ENCODE measurements at regions not wholly inside any gene's neighbourhood (a gene's known extent, or its start where the extent isn't known, plus 50 kb on each side); places are given as distances from the start of the nearest gene placed in this dataset.

DNA sequence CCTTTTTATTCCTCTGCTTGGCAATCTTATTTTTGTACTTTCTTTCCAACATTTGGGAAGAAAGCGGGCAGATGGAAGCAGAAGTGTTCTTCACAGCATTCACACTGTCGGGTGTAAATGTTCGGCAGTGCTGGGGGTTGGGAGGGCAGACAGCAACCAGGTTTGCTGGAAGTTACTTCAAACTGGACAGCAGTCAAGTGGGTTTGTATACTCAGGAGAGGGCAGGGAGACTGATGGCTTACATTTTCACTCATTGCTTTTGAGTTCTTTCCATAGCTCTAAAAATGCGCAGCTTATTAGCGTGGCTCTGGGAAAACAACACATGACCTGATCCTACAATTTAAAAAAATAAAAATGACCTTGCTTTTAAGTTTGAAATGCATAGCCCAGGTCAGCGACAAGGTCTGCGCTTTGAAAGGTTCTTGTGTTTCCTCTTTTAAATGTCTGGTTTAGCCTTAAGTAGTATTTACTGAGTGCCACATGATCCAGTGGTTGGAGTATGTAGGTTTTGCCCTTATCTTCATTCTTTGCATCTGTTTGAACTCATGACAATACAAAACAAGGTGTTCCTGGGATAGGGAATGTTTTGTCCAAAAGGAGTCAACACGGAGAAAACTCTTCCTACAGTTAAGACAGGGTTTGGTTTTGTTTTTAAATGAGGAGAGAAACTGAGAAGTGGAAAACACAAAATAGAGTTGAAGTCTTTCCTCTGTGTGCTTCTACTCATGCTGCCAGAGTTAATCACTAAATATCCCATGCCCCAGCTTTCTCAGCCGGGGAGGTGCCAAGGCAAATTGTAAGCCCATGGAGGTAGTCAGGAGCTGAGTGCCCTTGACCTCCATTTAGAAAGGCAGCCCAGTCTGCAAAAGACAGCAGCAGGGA lies 132.7 kb upstream of the DMRT1 start (continued):
- TF ChIP-seq, protein P1, sequence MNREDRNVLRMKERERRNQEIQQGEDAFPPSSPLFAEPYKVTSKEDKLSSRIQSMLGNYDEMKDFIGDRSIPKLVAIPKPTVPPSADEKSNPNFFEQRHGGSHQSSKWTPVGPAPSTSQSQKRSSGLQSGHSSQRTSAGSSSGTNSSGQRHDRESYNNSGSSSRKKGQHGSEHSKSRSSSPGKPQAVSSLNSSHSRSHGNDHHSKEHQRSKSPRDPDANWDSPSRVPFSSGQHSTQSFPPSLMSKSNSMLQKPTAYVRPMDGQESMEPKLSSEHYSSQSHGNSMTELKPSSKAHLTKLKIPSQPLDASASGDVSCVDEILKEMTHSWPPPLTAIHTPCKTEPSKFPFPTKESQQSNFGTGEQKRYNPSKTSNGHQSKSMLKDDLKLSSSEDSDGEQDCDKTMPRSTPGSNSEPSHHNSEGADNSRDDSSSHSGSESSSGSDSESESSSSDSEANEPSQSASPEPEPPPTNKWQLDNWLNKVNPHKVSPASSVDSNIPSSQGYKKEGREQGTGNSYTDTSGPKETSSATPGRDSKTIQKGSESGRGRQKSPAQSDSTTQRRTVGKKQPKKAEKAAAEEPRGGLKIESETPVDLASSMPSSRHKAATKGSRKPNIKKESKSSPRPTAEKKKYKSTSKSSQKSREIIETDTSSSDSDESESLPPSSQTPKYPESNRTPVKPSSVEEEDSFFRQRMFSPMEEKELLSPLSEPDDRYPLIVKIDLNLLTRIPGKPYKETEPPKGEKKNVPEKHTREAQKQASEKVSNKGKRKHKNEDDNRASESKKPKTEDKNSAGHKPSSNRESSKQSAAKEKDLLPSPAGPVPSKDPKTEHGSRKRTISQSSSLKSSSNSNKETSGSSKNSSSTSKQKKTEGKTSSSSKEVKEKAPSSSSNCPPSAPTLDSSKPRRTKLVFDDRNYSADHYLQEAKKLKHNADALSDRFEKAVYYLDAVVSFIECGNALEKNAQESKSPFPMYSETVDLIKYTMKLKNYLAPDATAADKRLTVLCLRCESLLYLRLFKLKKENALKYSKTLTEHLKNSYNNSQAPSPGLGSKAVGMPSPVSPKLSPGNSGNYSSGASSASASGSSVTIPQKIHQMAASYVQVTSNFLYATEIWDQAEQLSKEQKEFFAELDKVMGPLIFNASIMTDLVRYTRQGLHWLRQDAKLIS (CRISPR knock-in tag; IDR thresholded peaks at IDR 0.05), result peak; percentile 72; the same call in 1 of the 2 replicates
- TF ChIP-seq, protein P2, sequence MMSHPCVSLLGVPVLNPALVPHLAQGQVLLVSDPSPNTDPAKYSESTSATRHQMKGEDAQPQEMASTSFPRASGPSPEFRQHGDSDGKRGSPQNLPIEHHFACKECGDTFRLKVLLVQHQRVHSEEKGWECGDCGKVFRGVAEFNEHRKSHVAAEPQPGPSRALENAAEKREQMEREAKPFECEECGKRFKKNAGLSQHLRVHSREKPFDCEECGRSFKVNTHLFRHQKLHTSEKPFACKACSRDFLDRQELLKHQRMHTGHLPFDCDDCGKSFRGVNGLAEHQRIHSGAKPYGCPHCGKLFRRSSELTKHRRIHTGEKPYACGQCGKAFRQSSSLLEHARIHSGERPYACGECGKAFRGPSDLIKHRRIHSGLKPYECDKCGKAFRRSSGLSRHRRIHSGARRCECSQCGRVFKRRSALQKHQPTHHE (CRISPR knock-in tag; IDR thresholded peaks at IDR 0.05; ENCODE audit: borderline replicate concordance), result no peak

DNA sequence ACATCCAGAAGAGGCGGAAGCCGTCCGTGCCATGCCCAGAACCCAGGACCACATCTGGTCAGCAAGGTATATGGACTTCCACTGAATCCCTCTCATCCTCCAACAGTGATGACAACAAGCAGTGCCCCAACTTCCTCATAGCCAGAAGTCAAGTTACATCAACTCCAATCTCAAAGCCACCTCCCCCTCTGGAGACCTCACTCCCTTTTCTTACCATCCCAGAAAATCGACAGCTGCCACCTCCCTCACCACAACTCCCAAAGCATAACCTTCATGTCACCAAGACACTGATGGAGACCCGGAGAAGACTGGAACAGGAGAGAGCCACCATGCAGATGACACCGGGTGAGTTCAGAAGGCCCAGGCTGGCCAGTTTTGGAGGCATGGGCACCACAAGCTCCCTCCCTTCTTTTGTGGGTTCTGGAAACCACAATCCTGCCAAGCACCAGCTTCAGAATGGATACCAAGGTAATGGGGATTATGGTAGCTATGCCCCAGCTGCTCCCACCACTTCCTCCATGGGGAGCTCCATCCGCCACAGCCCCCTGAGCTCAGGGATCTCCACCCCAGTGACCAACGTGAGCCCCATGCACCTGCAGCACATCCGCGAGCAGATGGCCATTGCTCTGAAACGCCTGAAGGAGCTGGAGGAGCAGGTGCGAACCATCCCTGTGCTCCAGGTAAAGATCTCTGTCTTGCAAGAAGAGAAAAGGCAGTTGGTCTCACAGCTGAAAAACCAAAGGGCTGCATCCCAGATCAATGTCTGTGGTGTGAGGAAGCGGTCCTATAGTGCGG lies 130.3 kb upstream of the DMRT1 start:
- H3K79me2 ChIP-seq (ENCODE audit: insufficient read depth, low read length), result peaks cover 93% of the 10 kb centered on the region
- no peak for FAIRE-seq
- in situ Hi-C loops (cut with HindIII; ENCODE audit: extremely low pct_ligation_motif_present, low pct_unique_long_range_greater_than_20kb) (no loop called here), intact Hi-C loops (cut with micrococcal nuclease; ENCODE audit: unreplicated experiment) (no loop called here)
- BruUV-seq (replicated peaks), result no TSS peak
- peaks cover 84% of the 10 kb centered on the region for H3K4me1 ChIP-seq (ENCODE audit: insufficient read depth, low read length)
- H3K4me3 ChIP-seq (replicated peaks in 1 of 3; ENCODE audit: insufficient read depth in 1 of 3, low read depth in 2 of 3, low read length in 3 of 3), result peak overlapping the region in 1 of 3 experiments; percentile 47; a peak in 3 of 6 replicates
- ChIA-PET POLR2A (interaction anchor here (0.8 to 14.6 kb wide), 3 partner anchors 18 to 33 kb away, joined by 3 to 320 read pairs (median 43); no protein-coding TSS in a partner anchor), CTCF (ENCODE audit: low intra/inter-chr PET ratio, low total read pairs) (no interaction called here)
- no peak overlapping the region for H3K9ac ChIP-seq (ENCODE audit: insufficient read depth, low read depth, low read length)
- no peak overlapping the region for H2AFZ ChIP-seq (ENCODE audit: low read length)
- ATAC-seq, result no peak
- no peaks in the 10 kb centered on the region for H3K9me3 ChIP-seq (ENCODE audit: low read length)
- no peak for DNase-seq (ENCODE audit: low spot score)
- H3K27me3 ChIP-seq (ENCODE audit: control insufficient read depth in 1 of 2, insufficient read depth in 2 of 2, low read length in 2 of 2), result no peaks in the 10 kb centered on the region
- WGBS (ENCODE audit: low lambda C conversion rate), result 98% methylated on average over 13 of the region's 14 CpGs
- H3K27ac ChIP-seq (ENCODE audit: extremely low read length, insufficient read depth, low read length), result peak overlapping the region; percentile 17
- H4K20me1 ChIP-seq (ENCODE audit: insufficient read depth, low read length), result peaks cover 36% of the 10 kb centered on the region
- peaks cover 20 to 37% of the 10 kb centered on the region in 2 experiments for H3K36me3 ChIP-seq (replicated peaks in 1 of 2; ENCODE audit: control insufficient read depth in 1 of 2, insufficient read depth in 2 of 2, low read length in 2 of 2)
- peak overlapping the region; percentile 80 for H3K4me2 ChIP-seq (ENCODE audit: low read depth, low read length)
- peak; percentile 35; the same call in 1 of the 2 replicates for TF ChIP-seq POLR2AphosphoS5 (IDR thresholded peaks at IDR 0.05; ENCODE audit: low read depth, low read length)
- TF ChIP-seq RBM22 (optimal IDR thresholded peaks at IDR 0.05; ENCODE audit: low read length), result peak; percentile 6
- peak; percentile 7; the same call in 1 of the 2 replicates for TF ChIP-seq RBFOX2 (IDR thresholded peaks at IDR 0.05; ENCODE audit: low read depth, low read length)
- no peak for TF ChIP-seq SIN3A (IDR thresholded peaks at IDR 0.05; ENCODE audit: borderline replicate concordance, low read depth, low read length)
- TF ChIP-seq, protein P3, sequence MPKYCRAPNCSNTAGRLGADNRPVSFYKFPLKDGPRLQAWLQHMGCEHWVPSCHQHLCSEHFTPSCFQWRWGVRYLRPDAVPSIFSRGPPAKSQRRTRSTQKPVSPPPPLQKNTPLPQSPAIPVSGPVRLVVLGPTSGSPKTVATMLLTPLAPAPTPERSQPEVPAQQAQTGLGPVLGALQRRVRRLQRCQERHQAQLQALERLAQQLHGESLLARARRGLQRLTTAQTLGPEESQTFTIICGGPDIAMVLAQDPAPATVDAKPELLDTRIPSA (CRISPR knock-in tag; IDR thresholded peaks at IDR 0.05; ENCODE audit: borderline replicate concordance), result 0 out of 2 replicates have a peak, but pooled peaks have one; percentile 54
- no peak for TF ChIP-seq GTF2F1 (IDR thresholded peaks at IDR 0.05; ENCODE audit: low read length)
- 0 out of 2 replicates have a peak, but pooled peaks have one; percentile 34 for TF ChIP-seq SMAD1 (CRISPR knock-in tag; IDR thresholded peaks at IDR 0.05; ENCODE audit: borderline replicate concordance, low read depth)
- TF ChIP-seq SSRP1 (CRISPR knock-in tag; IDR thresholded peaks at IDR 0.05), result 0 out of 2 replicates have a peak, but pooled peaks have one; percentile 63
- TF ChIP-seq, protein P4, sequence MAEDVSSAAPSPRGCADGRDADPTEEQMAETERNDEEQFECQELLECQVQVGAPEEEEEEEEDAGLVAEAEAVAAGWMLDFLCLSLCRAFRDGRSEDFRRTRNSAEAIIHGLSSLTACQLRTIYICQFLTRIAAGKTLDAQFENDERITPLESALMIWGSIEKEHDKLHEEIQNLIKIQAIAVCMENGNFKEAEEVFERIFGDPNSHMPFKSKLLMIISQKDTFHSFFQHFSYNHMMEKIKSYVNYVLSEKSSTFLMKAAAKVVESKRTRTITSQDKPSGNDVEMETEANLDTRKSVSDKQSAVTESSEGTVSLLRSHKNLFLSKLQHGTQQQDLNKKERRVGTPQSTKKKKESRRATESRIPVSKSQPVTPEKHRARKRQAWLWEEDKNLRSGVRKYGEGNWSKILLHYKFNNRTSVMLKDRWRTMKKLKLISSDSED (CRISPR knock-in tag; IDR thresholded peaks at IDR 0.05), result no peak

All from HepG2 (cell line).